Suprapubic skin (tissue), 3 donors: ENCODE measurements at regions not wholly inside any gene's neighbourhood (a gene's known extent, or its start where the extent isn't known, plus 50 kb on each side); places are given as distances from the start of the nearest gene placed in this dataset.

Experiments used
- CTCF ChIP-seq, 2 donors: fragments of 200-600 bp in 1 of 2; fragments of 450-650 bp in 1 of 2; sonication (generic) in 1 of 2; IDR thresholded peaks; one replicate each; pipeline ENCODE4 v1.5.1; 2016 to 2019; ENCODE audit warnings: antibody characterized with exemption in 2 of 2, mild to moderate bottlenecking in 1 of 2, moderate library complexity in 1 of 2
- POLR2A ChIP-seq, 2 donors: fragments of 450-650 bp; IDR thresholded peaks; one replicate each; pipeline ENCODE4 v1.6.1; 2017; ENCODE audit warnings: antibody characterized with exemption in 2 of 2, mild to moderate bottlenecking in 2 of 2, moderate library complexity in 2 of 2

GRCh38 chr12:41836416-41836815, 308.3 kb downstream of the GXYLT1 start:
- TF ChIP-seq CTCF (IDR thresholded peaks at IDR 0.05) (no peak), POLR2A (IDR thresholded peaks at IDR 0.05) (no peak)
